Fibroblast of the conjunctiva (primary cell): ENCODE measurements at regions not wholly inside any gene's neighbourhood (a gene's known extent, or its start where the extent isn't known, plus 50 kb on each side); places are given as distances from the start of the nearest gene placed in this dataset.
"Not testable (repeated sequence)": the region's sequence is repeated elsewhere in the genome, so short reads cannot be mapped to it uniquely, and the experiment has no call there.

ENCODE experiments used
- DNase-seq: peaks from one replicate; pipeline ENCODE4 v3.0.0-alpha.2; 2010; ENCODE audit warnings: low read depth

DNA sequence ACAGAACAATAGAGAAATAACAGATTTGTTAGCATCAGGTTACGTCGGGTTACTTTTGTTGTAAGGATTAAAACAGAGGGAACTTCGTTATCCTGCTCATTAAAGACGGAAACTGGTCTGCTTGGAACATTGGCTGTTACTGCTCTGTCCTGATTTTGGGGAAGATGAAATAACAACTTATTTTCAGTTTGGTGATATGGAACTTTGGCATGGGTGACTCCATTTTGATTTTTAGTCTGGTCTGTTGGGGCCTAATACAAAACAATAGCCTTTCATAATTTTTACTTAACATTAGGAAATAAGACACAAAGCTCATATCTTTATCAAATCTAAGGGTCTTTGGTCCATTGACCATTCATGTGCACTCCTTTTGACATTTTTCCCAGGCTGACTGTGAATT, 220.5 kb upstream of the DUSP10 start:
- no peak for DNase-seq

DNA sequence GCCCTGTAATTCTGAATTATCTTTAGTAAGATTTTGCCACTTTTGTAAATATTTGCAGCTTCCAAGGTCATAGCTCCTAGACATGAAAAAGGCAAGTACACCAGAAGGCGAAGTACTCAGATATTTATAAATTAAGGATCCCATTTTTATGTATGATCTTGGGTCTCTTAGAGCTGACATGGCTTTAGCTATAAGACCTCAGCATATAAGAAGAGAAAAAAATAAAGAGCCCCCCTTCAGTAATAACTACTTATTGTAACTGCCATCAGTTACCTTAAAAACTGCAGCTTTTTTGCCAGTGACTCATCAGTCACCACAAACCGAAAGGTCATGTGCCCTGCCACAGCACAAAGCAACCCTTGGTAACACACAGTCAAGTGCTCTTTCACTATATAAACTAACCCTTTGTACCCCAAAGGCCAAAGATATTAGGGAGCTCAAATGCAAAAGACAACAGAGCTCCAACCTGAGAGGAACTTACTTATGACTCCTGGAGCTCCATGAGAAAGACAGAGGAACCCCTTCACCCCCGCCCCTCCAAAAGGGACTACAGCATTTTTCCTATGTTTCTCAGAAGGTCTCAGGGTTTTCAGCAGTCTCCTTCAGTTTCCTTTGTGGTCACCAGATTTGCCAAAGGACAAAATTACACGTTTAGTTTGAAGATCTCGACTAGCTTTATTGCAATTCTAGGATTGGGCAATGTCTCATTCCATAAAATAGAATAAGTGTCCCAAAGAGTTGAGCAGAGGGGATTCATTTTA, 219.8 kb upstream of the DUSP10 start:
- peak; percentile 14 for DNase-seq

GRCh38 chr1:221958161-221958562, 216.3 kb upstream of the DUSP10 start:
- not testable (repeated sequence) for DNase-seq

DNA sequence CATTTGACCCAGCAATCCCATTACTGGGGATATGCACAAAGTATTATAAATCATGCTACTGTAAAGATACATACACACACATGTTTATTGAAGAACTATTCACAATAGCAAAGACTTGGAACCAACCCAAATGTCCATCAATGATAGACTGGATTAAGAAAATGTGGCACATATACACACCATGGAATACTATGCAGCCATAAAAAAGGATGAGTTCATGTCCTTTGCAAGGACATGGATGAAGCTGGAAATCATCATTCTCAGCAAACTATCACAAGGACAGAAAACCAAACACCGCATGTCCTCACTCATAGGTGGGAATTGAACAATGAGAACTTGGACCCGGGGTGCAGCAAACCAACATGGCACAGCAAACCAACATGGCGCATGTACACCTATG, 215.5 kb upstream of the DUSP10 start:
- not testable (repeated sequence) for DNase-seq

GRCh38 chr1:221949996-221950395, 208.1 kb upstream of the DUSP10 start:
- DNase-seq: no peak

GRCh38 chr1:221948459-221948858, 206.6 kb upstream of the DUSP10 start:
- no peak for DNase-seq

DNA sequence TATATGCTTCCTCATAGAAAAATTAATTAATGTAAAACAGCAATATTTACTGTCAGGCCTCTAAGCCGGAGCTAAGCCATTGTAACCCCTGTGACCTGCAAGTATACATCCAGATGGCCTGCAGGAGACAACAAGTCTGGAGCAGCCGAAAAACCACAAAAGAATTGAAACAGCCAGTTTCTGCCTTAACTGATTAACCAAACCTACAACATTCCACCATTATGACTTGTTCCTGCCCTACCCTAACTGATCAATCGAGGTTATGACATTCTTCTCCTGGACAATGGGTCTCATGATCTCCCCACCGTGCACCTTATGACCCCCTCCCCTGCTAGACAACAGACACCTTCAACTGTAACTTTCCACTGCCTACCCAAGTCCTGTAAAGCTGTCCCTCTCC, 205.8 kb upstream of the DUSP10 start:
- no peak for DNase-seq

DNA sequence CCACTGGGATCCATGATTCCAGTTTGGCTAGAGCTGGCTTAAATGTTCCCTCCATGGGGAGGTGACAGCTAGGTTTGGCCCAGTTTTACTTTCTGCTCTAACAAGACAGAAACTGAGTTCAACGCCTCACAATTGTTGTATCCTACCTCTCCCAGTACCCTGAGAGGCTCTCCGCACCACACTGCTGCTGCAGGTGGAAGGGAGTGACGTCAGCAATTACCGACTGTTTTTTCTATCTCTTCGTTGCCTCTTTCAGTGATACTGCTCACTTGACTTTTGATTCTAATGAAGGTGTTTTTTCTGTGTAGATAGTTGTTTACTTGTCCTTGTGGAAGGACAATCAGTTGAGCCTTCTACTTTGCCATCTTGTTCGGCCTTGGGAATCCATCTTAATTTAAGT, 204.9 kb upstream of the DUSP10 start:
- DNase-seq: no peak

DNA sequence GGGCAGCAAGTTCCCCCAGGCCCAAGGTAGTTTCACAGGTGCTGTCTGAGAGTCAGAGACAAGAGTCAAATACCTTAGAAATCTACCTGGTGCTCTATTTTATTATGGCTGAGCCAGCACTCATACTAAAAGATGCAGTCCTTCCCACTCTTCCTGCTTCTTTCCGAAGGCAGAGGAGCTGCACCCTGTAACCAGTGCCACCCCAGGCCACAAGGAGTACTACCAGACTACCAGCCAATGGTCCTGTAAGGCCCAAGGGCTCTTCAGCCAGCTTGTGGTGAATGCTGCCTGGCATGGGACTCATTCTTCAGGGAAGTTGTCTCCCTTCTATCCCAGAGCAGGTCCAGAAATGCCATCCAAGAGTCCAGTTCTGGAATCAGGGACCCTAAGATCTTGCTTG, 203.8 kb upstream of the DUSP10 start:
- no peak for DNase-seq

GRCh38 chr1:221944247-221944870, 202.5 kb upstream of the DUSP10 start:
- no peak for DNase-seq

DNA sequence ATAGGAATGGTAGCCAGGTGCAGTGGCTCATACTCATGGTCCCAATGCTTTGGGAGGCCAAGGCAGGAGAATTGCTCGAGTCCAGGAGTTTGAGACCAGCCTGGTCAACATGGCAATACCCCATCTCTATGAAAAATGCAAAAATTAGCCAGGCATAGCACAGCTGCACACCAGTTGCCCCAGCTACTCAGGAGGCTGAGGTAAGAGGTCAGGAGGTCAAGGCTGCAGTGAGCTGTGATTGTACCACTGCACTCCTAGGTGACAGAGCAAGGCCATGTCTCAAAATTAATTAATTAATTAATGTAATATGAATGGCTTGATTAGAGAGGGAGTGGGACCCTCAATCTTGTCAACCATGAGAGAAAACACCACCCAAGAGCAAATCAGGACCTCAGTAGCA, 198.7 kb upstream of the DUSP10 start:
- DNase-seq: no peak

DNA sequence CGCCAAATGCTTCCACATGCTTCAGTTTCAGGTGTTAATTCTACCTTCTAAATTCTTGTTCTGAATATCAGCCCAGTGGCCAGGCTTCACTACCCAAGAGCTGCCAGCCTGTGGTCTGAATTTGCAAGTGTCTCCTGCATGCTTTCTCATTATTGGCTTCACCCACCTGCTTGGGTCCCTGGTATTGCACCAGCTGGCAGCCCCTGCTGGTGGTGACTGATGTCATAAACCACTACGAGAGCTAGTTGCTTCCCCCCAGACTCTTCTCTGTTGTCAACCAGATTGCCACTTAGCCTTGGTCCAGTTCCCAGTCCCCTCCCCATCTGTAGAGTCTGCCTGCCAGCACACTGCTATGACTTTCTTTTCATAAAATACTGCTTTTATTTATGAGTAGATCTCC, 197.7 kb upstream of the DUSP10 start:
- DNase-seq: no peak

DNA sequence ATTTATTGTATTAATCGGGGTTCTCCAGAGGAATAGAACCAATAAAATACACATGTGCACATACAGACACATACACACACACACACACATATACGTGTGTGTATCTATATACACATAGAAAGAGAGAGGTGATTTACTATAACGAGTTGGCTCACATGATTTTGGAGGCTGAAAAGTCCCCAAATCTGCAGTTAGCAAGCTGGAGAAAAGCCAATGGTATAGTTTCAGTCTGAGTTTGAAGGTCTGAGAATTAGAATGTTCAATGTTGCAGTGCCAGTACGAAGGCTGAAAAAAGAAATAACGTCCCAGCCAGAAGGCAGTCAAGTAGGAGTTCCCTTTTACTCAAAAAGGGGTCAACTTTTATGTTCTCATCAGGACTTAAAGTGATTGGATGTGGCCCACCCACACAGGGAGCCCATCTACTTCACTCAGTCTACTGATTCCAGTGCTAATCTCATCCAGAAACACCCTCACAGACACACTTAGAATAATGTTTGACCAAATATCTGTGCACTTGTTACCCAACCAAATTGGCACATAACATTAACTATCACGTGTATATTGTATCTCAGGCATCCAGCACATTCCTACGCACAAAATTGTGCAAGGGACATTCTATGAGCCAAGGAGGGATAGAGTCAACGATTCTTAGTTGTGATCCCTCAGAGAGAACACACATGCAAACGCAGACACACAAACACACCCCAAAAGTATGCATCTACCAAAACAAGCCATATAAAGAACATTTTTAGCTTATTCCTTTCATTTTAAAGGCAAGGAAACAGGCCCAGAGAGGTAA, 195.5 kb upstream of the DUSP10 start:
- no peak for DNase-seq

DNA sequence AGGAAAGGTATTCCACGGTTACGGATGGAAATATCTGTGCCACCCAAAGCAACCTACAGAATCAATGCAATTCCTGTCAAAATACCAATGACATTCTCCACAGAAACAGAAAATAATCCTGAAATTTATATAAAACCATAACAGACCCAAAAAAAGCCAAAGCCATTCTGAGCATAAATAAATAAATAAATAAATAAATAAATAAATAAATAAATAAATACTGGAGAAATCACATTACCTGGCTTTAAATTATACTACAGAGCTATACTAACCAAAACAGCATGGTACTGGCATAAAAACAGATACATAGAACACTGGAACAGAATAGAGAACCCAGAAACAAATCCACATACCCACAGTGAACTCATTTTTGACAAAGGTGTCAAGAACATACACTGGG, 191.9 kb upstream of the DUSP10 start:
- no peak for DNase-seq

- DNase-seq: no peak
Observed at GRCh38 chr1:221926441-221926840, 184.6 kb upstream of the DUSP10 start.

DNA sequence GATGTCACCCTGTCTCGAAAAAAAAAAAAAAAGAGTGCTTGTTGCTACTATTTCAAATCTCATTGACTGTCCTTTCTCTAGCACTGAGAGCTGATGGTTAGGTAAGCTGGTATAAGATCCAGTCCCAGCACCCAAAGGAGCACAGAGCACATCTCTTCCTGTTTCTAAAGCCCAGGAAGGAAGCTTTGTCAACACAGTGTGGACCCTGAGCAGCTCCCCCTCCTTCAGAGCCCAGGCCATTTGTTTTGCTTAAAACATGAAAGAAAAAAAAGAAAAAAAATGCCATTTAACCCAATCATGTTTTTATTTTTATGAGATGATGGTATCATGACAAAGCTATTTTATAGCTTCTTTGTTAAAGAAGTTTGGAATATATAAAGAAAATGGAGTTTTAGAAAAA, 184.1 kb upstream of the DUSP10 start:
- no peak for DNase-seq

- DNase-seq: no peak
Observed at GRCh38 chr1:221923929-221924598, 182.2 kb upstream of the DUSP10 start.

DNA sequence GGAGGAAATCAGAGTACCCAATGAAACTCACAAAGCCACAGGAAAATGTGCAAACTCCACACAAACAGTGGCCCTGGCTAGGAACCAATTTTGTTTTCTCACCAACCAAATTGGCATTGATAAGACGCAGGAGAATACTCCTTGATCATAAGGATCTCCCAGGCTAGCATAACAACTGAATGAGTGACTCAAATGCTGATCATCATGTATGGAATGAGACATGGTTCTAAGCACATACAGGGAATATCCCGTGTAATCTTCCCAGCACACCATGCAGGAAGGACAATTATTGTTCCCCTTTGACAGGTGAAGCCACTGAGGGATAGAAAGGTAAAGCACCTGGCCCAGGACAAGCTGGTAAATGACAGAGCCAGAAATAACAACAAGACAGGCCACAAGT, 180.0 kb upstream of the DUSP10 start:
- DNase-seq: no peak

GRCh38 chr1:221919743-221920142, 177.9 kb upstream of the DUSP10 start:
- DNase-seq: no peak

- no peak for DNase-seq
Observed at GRCh38 chr1:221919341-221919740, 177.5 kb upstream of the DUSP10 start.

DNA sequence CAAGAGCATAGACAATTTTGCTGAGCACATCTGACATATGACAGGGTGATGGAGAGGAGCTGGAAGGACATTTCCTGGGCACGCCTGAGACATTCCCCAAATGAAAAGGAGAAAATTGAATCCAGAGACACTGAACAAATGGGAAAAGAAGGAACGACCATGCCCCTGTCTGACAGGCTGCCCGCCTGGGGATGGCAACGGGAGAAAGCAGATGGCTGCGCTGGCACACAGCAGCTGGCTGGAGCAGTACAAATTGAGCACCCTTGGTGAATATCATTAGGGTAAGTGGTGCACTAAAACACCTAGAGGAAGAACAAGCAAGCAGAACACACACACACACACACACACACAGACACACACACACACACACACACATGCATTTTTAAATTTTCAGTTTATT, 174.3 kb upstream of the DUSP10 start:
- DNase-seq: no peak

DNA sequence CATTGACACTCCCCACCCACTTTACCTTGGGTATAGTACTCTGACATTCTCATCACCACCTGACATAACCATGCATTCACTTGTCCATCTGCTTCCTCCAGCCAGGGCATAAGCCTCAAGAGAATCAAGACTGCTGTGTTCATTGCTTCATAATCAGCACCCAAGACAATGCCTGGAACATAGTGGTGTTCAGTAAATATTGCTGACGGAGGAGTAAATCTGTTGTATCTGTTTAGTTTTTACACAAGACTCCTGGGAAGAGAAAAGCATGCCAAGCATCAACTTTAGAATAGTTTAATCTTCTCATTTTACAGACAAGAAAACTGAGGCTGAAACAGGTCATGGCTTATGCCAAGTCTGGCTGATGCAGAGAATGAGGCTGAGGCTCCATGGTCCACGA, 173.9 kb upstream of the DUSP10 start:
- DNase-seq: no peak
